Uterus (tissue), 2 donors: ENCODE measurements at regions not wholly inside any gene's neighbourhood (a gene's known extent, or its start where the extent isn't known, plus 50 kb on each side); places are given as distances from the start of the nearest gene placed in this dataset.

Source experiments
- POLR2A ChIP-seq, 2 donors: fragments of 450-650 bp; IDR thresholded peaks; one replicate each; pipeline ENCODE4 v1.6.1; 2016; ENCODE audit warnings: antibody characterized with exemption in 2 of 2, mild to moderate bottlenecking in 1 of 2, moderate library complexity in 1 of 2
- TF ChIP-seq, protein P1 (sequence below), 4 experiments: fragments of 200-600 bp in 2 of 4; fragments of 450-650 bp in 2 of 4; sonication (generic) in 2 of 4; IDR thresholded peaks; one replicate each; pipeline ENCODE4 v1.5.1; 2016 to 2019; ENCODE audit warnings: antibody characterized with exemption in 4 of 4, mild to moderate bottlenecking in 2 of 4, moderate library complexity in 1 of 4

GRCh38 chr4:31104043-31104442 lies 383.9 kb downstream of the PCDH7 start:
- TF ChIP-seq, protein P1, sequence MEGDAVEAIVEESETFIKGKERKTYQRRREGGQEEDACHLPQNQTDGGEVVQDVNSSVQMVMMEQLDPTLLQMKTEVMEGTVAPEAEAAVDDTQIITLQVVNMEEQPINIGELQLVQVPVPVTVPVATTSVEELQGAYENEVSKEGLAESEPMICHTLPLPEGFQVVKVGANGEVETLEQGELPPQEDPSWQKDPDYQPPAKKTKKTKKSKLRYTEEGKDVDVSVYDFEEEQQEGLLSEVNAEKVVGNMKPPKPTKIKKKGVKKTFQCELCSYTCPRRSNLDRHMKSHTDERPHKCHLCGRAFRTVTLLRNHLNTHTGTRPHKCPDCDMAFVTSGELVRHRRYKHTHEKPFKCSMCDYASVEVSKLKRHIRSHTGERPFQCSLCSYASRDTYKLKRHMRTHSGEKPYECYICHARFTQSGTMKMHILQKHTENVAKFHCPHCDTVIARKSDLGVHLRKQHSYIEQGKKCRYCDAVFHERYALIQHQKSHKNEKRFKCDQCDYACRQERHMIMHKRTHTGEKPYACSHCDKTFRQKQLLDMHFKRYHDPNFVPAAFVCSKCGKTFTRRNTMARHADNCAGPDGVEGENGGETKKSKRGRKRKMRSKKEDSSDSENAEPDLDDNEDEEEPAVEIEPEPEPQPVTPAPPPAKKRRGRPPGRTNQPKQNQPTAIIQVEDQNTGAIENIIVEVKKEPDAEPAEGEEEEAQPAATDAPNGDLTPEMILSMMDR (IDR thresholded peaks at IDR 0.05): no peak
- TF ChIP-seq POLR2A (IDR thresholded peaks at IDR 0.05): no peak
